HepG2 (cell line): ENCODE measurements at regions not wholly inside any gene's neighbourhood (a gene's known extent, or its start where the extent isn't known, plus 50 kb on each side); places are given as distances from the start of the nearest gene placed in this dataset.

Experiments
- CHD4 ChIP-seq: fragments of 200-600 bp; sonication (generic); IDR thresholded peaks from 2 replicates; pipeline ENCODE4 v1.7.0; 2017; ENCODE audit warnings: mild to moderate bottlenecking, low read length, borderline replicate concordance
- KLF16 ChIP-seq, 2 experiments: sonication (generic) in 1 of 2; formaldehyde crosslinking in 1 of 2; IDR thresholded peaks; 2 replicates each; pipeline versions ENCODE4 v1.6.1 to v1.8.0; 2016 to 2023; ENCODE audit warnings: missing genetic modification reagents in 2 of 2, missing compliant biosample characterization in 1 of 2
- SAFB2 ChIP-seq: sonication (generic); formaldehyde crosslinking; IDR thresholded peaks from 2 replicates; pipeline ENCODE4 v1.5.1; 2020; ENCODE audit warnings: missing genetic modification reagents, low read depth, mild to moderate bottlenecking, borderline replicate concordance
- TCF12 ChIP-seq, 2 experiments: fragments of 450-650 bp in 1 of 2; sonication (generic) in 1 of 2; formaldehyde crosslinking in 1 of 2; IDR thresholded peaks; 2 replicates each; pipeline versions ENCODE4 v1.6.1 to v1.8.0; 2017 to 2022; ENCODE audit warnings: antibody characterized with exemption in 1 of 2, mild to moderate bottlenecking in 1 of 2, missing genetic modification reagents in 1 of 2, moderate library complexity in 1 of 2
- TF ChIP-seq, protein P1 (sequence below): sonication (generic); formaldehyde crosslinking; IDR thresholded peaks from 2 replicates; pipeline ENCODE4 v1.5.0; 2020; ENCODE audit warnings: mild to moderate bottlenecking, missing genetic modification reagents, moderate library complexity

DNA sequence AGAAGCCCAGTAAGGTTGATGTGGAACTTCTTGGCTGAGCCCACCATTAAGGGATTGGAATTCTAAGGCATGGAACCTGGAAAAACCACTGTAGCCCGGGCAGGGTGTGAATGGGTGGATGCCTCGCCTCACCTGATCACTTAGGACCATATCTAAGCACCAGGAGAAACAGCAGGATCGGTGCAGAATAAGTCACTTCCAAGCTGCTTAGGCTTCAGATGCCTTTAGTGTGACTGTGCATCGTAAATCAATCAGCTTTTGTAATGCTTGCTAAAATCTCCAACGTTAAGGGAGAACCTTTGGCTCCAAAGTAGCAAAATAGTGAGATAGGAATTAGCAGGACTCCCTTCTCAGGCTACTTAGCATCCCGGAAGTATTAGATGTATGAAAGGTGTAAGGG is 103.9 kb upstream of the MEGF10 start:
- TF ChIP-seq, protein P1, sequence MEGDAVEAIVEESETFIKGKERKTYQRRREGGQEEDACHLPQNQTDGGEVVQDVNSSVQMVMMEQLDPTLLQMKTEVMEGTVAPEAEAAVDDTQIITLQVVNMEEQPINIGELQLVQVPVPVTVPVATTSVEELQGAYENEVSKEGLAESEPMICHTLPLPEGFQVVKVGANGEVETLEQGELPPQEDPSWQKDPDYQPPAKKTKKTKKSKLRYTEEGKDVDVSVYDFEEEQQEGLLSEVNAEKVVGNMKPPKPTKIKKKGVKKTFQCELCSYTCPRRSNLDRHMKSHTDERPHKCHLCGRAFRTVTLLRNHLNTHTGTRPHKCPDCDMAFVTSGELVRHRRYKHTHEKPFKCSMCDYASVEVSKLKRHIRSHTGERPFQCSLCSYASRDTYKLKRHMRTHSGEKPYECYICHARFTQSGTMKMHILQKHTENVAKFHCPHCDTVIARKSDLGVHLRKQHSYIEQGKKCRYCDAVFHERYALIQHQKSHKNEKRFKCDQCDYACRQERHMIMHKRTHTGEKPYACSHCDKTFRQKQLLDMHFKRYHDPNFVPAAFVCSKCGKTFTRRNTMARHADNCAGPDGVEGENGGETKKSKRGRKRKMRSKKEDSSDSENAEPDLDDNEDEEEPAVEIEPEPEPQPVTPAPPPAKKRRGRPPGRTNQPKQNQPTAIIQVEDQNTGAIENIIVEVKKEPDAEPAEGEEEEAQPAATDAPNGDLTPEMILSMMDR (CRISPR knock-in tag) = no peak
- TF ChIP-seq SAFB2 (CRISPR knock-in tag) (no peak), KLF16 (CRISPR knock-in tag; IDR thresholded peaks at IDR 0.05) (no peak), TCF12 (IDR thresholded peaks at IDR 0.05) (no peak), TCF12 (CRISPR knock-in tag; IDR thresholded peaks at IDR 0.05) (no peak), CHD4 (no peak)
